Endodermal cell (in vitro differentiated cells): ENCODE measurements at regions not wholly inside any gene's neighbourhood (a gene's known extent, or its start where the extent isn't known, plus 50 kb on each side); places are given as distances from the start of the nearest gene placed in this dataset.

ENCODE experiments used
- DNase-seq: peaks from one replicate; pipeline ENCODE4 v3.0.0-alpha.2; 2017
- H3K27ac ChIP-seq: 2 replicates; pipeline ENCODE4 v1.5.1; 2013; ENCODE audit warnings: mild to moderate bottlenecking, low read depth, low read length, moderate library complexity
- H3K27me3 ChIP-seq: 2 replicates; pipeline ENCODE4 v1.6.1; 2013; ENCODE audit warnings: mild to moderate bottlenecking, low read length, moderate library complexity; ENCODE audit not compliant: insufficient read depth, control insufficient read depth, poor library complexity, severe bottlenecking
- H3K36me3 ChIP-seq: 2 replicates; pipeline ENCODE4 v1.7.0; 2013; ENCODE audit warnings: mild to moderate bottlenecking, low read length, moderate library complexity; ENCODE audit not compliant: control insufficient read depth, insufficient read depth
- H3K4me1 ChIP-seq: one replicate; pipeline ENCODE4 v1.7.0; 2013; ENCODE audit warnings: low read length; ENCODE audit not compliant: control insufficient read depth, insufficient read depth
- H3K4me3 ChIP-seq: 2 replicates; pipeline ENCODE4 v1.5.1; 2013; ENCODE audit warnings: mild to moderate bottlenecking, low read length, moderate library complexity
- H3K9ac ChIP-seq: 2 replicates; pipeline ENCODE4 v1.6.1; 2013; ENCODE audit warnings: mild to moderate bottlenecking, low read length, moderate library complexity; ENCODE audit not compliant: poor library complexity, severe bottlenecking; ENCODE audit errors: extremely low read depth
- H3K9me3 ChIP-seq: 2 replicates; pipeline ENCODE4 v1.6.1; 2013; ENCODE audit warnings: mild to moderate bottlenecking, low read length, moderate library complexity; ENCODE audit not compliant: control insufficient read depth
- H3K27ac Mint-ChIP-seq: 2 replicates; pipeline ENCODE4 v1.8.0; 2020; ENCODE audit warnings: mixed read lengths
- H3K27me3 Mint-ChIP-seq: 2 replicates; pipeline ENCODE4 v1.8.0; 2021; ENCODE audit warnings: mild to moderate bottlenecking, mixed read lengths; ENCODE audit not compliant: insufficient read depth
- H3K36me3 Mint-ChIP-seq: 2 replicates; pipeline ENCODE4 v1.8.0; 2020; ENCODE audit warnings: low read depth, mixed read lengths
- H3K4me1 Mint-ChIP-seq: 2 replicates; pipeline ENCODE4 v1.8.0; 2020; ENCODE audit warnings: mixed read lengths
- H3K4me3 Mint-ChIP-seq: 2 replicates; pipeline ENCODE4 v1.8.0; 2020; ENCODE audit warnings: mild to moderate bottlenecking, moderate library complexity, mixed read lengths
- H3K9me3 Mint-ChIP-seq: 2 replicates; pipeline ENCODE4 v1.8.0; 2020; ENCODE audit warnings: mild to moderate bottlenecking, mixed read lengths
- CTCF ChIP-seq: fragments of 200-600 bp; sonication (generic); conservative IDR thresholded peaks from 2 replicates; pipeline ENCODE4 v1.5.0; 2021; ENCODE audit warnings: antibody characterized with exemption, mild to moderate bottlenecking
- WGBS, 2 experiments: methylation state at CpG; one replicate each; pipeline versions ENCODE4 v1.1.5 to v1.1.7; 2013; ENCODE audit warnings: missing lambda C conversion rate in 2 of 2, mixed read lengths in 1 of 2; ENCODE audit not compliant: insufficient coverage in 1 of 2, insufficient read length in 1 of 2; 5-methylcytosine and 5-hydroxymethylcytosine counted together

- Histone ChIP-seq H3K4me3 (no peak overlapping the region), H3K27me3 (no peaks in the 10 kb centered on the region), H3K4me1 (peaks cover 17% of the 10 kb centered on the region), H3K9ac (no peak overlapping the region), H3K36me3 (no peaks in the 10 kb centered on the region), H3K9me3 (no peaks in the 10 kb centered on the region), H3K27ac (no peak overlapping the region)
- Mint-ChIP-seq H3K4me1 (peaks cover 52% of the 10 kb centered on the region), H3K9me3 (peaks cover 1% of the 10 kb centered on the region), H3K36me3 (no peaks in the 10 kb centered on the region), H3K27me3 (no peaks in the 10 kb centered on the region), H3K4me3 (no peak overlapping the region), H3K27ac (no peak overlapping the region)
- no peak for DNase-seq
- WGBS, 2 experiments: 68 to 88% methylated on average over 2 of the region's 2 CpGs
- TF ChIP-seq CTCF: no peak
Measured at GRCh38 chr13:59476366-59476765, 687.4 kb downstream of the DIAPH3 start.

GRCh38 chr13:59477011-59477410 is 686.7 kb downstream of the DIAPH3 start:
- no peak for DNase-seq
- Mint-ChIP-seq H3K4me3 (no peak overlapping the region), H3K27ac (no peak overlapping the region), H3K9me3 (no peaks in the 10 kb centered on the region), H3K27me3 (no peaks in the 10 kb centered on the region), H3K36me3 (no peaks in the 10 kb centered on the region), H3K4me1 (peaks cover 53% of the 10 kb centered on the region)
- Histone ChIP-seq H3K36me3 (no peaks in the 10 kb centered on the region), H3K4me1 (peaks cover 17% of the 10 kb centered on the region), H3K4me3 (no peak overlapping the region), H3K27ac (no peak overlapping the region), H3K9me3 (no peaks in the 10 kb centered on the region), H3K27me3 (no peaks in the 10 kb centered on the region), H3K9ac (no peak overlapping the region)
- peak; percentile 77 for TF ChIP-seq CTCF
- 80 to 91% methylated on average over 1 to 3 of the region's 3 CpGs for WGBS, 2 experiments

- Histone ChIP-seq H3K4me1 (peaks cover 22% of the 10 kb centered on the region), H3K4me3 (peak overlapping the region; percentile 20), H3K36me3 (no peaks in the 10 kb centered on the region), H3K27me3 (no peaks in the 10 kb centered on the region), H3K27ac (no peak overlapping the region), H3K9me3 (no peaks in the 10 kb centered on the region), H3K9ac (no peak overlapping the region)
- peak; percentile 62 for DNase-seq
- no peak for TF ChIP-seq CTCF
- H3K4me1 Mint-ChIP-seq: peaks cover 66% of the 10 kb centered on the region
- peak overlapping the region; percentile 77 for H3K27ac Mint-ChIP-seq
- H3K4me3 Mint-ChIP-seq: no peak overlapping the region
- no peaks in the 10 kb centered on the region for H3K36me3 Mint-ChIP-seq
- WGBS, 2 experiments: 11 to 20% methylated on average over 1 to 7 of the region's 7 CpGs
- no peaks in the 10 kb centered on the region for H3K9me3 Mint-ChIP-seq
- no peaks in the 10 kb centered on the region for H3K27me3 Mint-ChIP-seq
Measured at GRCh38 chr13:59478908-59479307, 684.8 kb downstream of the DIAPH3 start.
